Fibroblast of mammary gland (primary cell): ENCODE measurements at regions not wholly inside any gene's neighbourhood (a gene's known extent, or its start where the extent isn't known, plus 50 kb on each side); places are given as distances from the start of the nearest gene placed in this dataset.

ENCODE experiments used
- DNase-seq: peaks from one replicate; pipeline ENCODE4 v3.0.0-alpha.2; 2010; ENCODE audit warnings: low read depth
- H3K4me3 ChIP-seq: 2 replicates; pipeline ENCODE4 v1.5.1; 2011; ENCODE audit warnings: low read depth, mild to moderate bottlenecking, low read length, moderate library complexity; ENCODE audit not compliant: control insufficient read depth
- TF ChIP-seq, protein P1 (sequence below): conservative IDR thresholded peaks from 2 replicates; pipeline ENCODE4 v1.5.1; 2011; ENCODE audit warnings: low read depth, low read length, inconsistent platforms; ENCODE audit not compliant: control insufficient read depth, insufficient read depth

DNA sequence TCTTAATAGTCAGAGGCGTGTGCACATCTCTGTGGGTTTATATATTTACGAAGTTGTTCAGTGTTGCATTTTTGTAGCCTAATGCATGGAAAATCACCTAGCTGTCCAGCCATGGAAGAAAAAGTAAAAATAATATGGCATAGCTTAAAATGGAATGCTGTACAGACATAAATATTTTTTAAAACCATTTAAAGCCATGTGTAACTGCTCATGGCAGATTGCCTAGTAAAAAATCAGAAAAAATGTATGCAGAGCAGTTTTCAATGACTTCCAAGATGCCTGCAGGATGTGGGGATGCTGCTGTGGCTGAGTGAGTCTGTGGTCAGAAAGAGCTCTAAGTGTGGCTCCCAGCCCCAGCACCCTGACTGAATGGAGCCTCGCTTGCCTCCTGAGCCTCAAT, 64.8 kb upstream of the ALKAL2 start:
- TF ChIP-seq, protein P1, sequence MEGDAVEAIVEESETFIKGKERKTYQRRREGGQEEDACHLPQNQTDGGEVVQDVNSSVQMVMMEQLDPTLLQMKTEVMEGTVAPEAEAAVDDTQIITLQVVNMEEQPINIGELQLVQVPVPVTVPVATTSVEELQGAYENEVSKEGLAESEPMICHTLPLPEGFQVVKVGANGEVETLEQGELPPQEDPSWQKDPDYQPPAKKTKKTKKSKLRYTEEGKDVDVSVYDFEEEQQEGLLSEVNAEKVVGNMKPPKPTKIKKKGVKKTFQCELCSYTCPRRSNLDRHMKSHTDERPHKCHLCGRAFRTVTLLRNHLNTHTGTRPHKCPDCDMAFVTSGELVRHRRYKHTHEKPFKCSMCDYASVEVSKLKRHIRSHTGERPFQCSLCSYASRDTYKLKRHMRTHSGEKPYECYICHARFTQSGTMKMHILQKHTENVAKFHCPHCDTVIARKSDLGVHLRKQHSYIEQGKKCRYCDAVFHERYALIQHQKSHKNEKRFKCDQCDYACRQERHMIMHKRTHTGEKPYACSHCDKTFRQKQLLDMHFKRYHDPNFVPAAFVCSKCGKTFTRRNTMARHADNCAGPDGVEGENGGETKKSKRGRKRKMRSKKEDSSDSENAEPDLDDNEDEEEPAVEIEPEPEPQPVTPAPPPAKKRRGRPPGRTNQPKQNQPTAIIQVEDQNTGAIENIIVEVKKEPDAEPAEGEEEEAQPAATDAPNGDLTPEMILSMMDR, result no peak
- H3K4me3 ChIP-seq, result no peak overlapping the region
- no peak for DNase-seq

GRCh38 chr2:349390-349789, 61.5 kb upstream of the ALKAL2 start:
- no peak overlapping the region for H3K4me3 ChIP-seq
- TF ChIP-seq, protein P1, result no peak
- no peak for DNase-seq

DNA sequence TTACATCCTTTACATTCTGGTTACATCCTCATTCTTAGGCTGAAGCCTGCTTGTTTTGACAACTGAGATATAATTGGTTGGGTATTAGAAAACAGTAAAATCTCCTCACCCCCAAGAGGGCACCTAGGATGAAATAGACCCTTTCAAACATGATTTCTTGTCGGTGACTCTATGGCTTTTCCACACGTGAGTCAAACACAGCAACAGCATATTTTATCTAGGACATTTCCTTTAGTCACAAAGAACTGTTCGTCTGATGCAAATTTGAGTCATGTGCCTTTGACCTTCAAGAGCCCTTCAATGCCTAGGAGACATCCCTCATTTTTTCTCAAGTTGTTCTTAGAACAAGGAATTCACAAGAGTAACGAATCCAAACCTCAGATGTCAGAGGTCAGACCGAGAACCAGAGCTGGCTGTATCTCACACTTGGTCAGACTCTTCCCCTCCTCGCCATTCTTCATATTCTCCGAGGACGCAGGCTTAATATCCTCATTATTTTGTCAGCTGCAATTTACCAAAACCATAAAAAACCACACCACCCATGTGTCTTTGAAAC, 60.5 kb upstream of the ALKAL2 start:
- DNase-seq, result peak; percentile 81
- no peak overlapping the region for H3K4me3 ChIP-seq
- TF ChIP-seq, protein P1, result no peak

DNA sequence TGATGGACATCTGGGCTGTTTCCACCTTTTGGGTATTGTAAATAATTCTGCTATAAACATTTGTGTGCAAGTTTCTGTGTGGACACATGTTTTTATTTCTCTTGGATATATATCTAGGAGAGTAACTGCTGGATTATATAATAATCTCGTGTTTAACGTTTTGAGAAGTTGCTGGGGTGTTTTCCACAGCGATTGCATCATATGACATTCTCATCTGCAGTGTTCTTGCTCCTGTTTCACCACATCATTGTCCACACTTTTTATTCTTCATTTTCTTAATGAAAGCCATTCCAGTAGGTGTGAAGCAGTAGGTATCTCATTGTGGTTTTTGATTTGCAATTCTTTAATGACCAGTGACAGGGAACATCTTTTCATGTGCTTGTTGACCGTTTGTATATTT, 56.9 kb upstream of the ALKAL2 start:
- TF ChIP-seq, protein P1, result no peak
- DNase-seq, result no peak
- no peak overlapping the region for H3K4me3 ChIP-seq

GRCh38 chr2:343355-343754, 55.5 kb upstream of the ALKAL2 start:
- TF ChIP-seq, protein P1, result no peak
- DNase-seq, result no peak
- no peak overlapping the region for H3K4me3 ChIP-seq

GRCh38 chr2:341912-342311, 54.0 kb upstream of the ALKAL2 start:
- H3K4me3 ChIP-seq, result no peak overlapping the region
- DNase-seq, result no peak
- TF ChIP-seq, protein P1, result no peak

DNA sequence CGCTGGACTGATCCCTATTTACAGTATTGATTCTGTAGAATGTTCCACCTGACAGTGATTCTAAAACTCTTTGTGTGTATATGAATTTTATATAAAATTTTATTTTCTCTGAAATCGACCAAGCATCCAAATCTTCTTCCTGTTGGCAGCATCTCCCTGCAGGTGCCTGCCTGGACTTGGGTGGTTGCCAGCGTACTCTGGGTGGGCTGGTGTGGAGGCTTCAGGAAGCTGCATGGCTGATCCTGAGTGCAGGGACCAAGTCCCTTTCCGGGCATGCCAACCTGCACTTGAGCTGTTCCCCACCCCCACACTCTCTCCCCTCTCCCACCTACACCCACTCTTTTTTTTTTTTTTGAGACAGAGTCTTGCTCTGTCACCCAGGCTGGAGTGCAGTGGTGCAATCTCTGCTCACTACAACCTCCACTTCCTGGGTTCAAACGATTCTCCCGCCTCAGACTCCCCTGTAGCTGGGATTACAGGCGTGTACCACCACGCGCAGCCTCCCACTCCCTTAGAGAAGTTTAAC, 53.2 kb upstream of the ALKAL2 start:
- TF ChIP-seq, protein P1, result no peak
- no peak overlapping the region for H3K4me3 ChIP-seq
- DNase-seq, result no peak
